ENCODE measurements at regions not wholly inside any gene's neighbourhood (a gene's known extent, or its start where the extent isn't known, plus 50 kb on each side); places are given as distances from the start of the nearest gene placed in this dataset.

GRCh38 chr6:23183846-23184245 is 614.5 kb downstream of the HDGFL1 start:
- Histone ChIP-seq H3K27ac (no peak overlapping the region), H3K27me3 (no peaks in the 10 kb centered on the region), H3K4me1 (peaks cover 0 to 12% (median 6%) of the 10 kb centered on the region in 9 donors), H3K36me3 (no peaks in the 10 kb centered on the region), H3K9me3 (no peaks in the 10 kb centered on the region), H3K4me3 (no peak overlapping the region)
- intact Hi-C loops (cut with DNase I): no loop called here
- TF ChIP-seq CTCF (IDR thresholded peaks at IDR 0.05): no peak
- no peak for ATAC-seq
- WGBS, 2 donors: 91 to 94% methylated on average over 7 of the region's 7 CpGs
- no peak for DNase-seq

- H3K36me3 ChIP-seq: no peaks in the 10 kb centered on the region
These were observed 615.0 kb downstream of the HDGFL1 start for GRCh38 chr6:23184351-23184750.

GRCh38 chr6:23195487-23195886 is 626.1 kb downstream of the HDGFL1 start:
- Histone ChIP-seq H3K36me3 (no peaks in the 10 kb centered on the region), H3K4me3 (no peak overlapping the region), H3K27ac (no peak overlapping the region), H3K4me1 (no peaks in the 10 kb centered on the region), H3K27me3 (no peaks in the 10 kb centered on the region), H3K9me3 (no peaks in the 10 kb centered on the region)
- ATAC-seq (no peak), DNase-seq (no peak)
- no peak for TF ChIP-seq CTCF (IDR thresholded peaks at IDR 0.05)
- WGBS, 2 donors: 78 to 94% methylated on average over 3 of the region's 3 CpGs
- intact Hi-C loops (cut with DNase I): no loop called here

More at GRCh38 chr6:23184351-23184750, 615.0 kb downstream of the HDGFL1 start:
- ATAC-seq (no peak), DNase-seq (no peak)
- intact Hi-C loops (cut with DNase I): no loop called here
- H3K4me1 ChIP-seq: peaks cover 0 to 12% (median 6%) of the 10 kb centered on the region in 9 donors
- no peak for TF ChIP-seq CTCF (IDR thresholded peaks at IDR 0.05)
- H3K27me3 ChIP-seq: no peaks in the 10 kb centered on the region
- no peak overlapping the region for H3K4me3 ChIP-seq
- H3K27ac ChIP-seq: no peak overlapping the region
- H3K9me3 ChIP-seq: no peaks in the 10 kb centered on the region
- 93% methylated on average over 3 of the region's 3 CpGs for WGBS, 2 donors

GRCh38 chr6:23199541-23199940 is 630.2 kb downstream of the HDGFL1 start:
- H3K4me3 ChIP-seq: no peak overlapping the region
- DNase-seq (no peak), ATAC-seq (no peak)
- H3K27ac ChIP-seq: no peak overlapping the region
- 93 to 96% methylated on average over 4 of the region's 4 CpGs for WGBS, 2 donors
- H3K27me3 ChIP-seq: no peaks in the 10 kb centered on the region
- no peaks in the 10 kb centered on the region for H3K9me3 ChIP-seq
- no peak for TF ChIP-seq CTCF (IDR thresholded peaks at IDR 0.05)
- H3K4me1 ChIP-seq: no peaks in the 10 kb centered on the region
- intact Hi-C loops (cut with DNase I): no loop called here
- H3K36me3 ChIP-seq: no peaks in the 10 kb centered on the region
